Sigmoid colon (tissue), 4 donors: ENCODE measurements at regions not wholly inside any gene's neighbourhood (a gene's known extent, or its start where the extent isn't known, plus 50 kb on each side); places are given as distances from the start of the nearest gene placed in this dataset.
"Not testable (repeated sequence)": the region's sequence is repeated elsewhere in the genome, so short reads cannot be mapped to it uniquely, and the experiment has no call there.

ENCODE experiments used
- EP300 ChIP-seq, 4 donors: sonication (generic); formaldehyde crosslinking; IDR thresholded peaks; one replicate each; pipeline ENCODE4 v1.6.1; 2017; ENCODE audit warnings: antibody characterized with exemption in 4 of 4
- TF ChIP-seq, protein P1 (sequence below), 4 experiments: fragments of 450-650 bp in 3 of 4; fragments of 200-600 bp in 1 of 4; IDR thresholded peaks; one replicate each; pipeline ENCODE4 v1.5.1; 2016 to 2019; ENCODE audit warnings: antibody characterized with exemption in 4 of 4, mild to moderate bottlenecking in 3 of 4, moderate library complexity in 2 of 4

DNA sequence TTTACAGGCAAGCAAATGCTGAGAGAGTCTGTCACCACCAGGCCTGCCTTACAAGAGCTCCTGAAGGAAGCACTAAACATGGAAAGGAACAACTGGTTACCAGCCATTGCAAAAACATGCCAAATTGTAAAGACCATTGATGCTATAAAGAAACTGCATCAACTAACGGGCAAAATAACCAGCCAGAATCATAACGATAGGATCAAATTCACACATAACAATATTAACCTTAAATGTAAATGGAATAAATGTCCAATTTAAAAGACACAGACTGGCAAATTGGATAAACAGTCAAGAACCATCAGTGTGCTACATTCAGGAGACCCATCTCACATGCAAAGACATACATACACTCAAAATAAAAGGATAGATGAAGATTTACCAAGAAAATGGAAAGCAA lies 170.7 kb downstream of the CRPPA start:
- TF ChIP-seq, protein P1, sequence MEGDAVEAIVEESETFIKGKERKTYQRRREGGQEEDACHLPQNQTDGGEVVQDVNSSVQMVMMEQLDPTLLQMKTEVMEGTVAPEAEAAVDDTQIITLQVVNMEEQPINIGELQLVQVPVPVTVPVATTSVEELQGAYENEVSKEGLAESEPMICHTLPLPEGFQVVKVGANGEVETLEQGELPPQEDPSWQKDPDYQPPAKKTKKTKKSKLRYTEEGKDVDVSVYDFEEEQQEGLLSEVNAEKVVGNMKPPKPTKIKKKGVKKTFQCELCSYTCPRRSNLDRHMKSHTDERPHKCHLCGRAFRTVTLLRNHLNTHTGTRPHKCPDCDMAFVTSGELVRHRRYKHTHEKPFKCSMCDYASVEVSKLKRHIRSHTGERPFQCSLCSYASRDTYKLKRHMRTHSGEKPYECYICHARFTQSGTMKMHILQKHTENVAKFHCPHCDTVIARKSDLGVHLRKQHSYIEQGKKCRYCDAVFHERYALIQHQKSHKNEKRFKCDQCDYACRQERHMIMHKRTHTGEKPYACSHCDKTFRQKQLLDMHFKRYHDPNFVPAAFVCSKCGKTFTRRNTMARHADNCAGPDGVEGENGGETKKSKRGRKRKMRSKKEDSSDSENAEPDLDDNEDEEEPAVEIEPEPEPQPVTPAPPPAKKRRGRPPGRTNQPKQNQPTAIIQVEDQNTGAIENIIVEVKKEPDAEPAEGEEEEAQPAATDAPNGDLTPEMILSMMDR (IDR thresholded peaks at IDR 0.05), result not testable (repeated sequence)
- TF ChIP-seq EP300 (IDR thresholded peaks at IDR 0.05), result not testable (repeated sequence)
